ENCODE measurements at regions not wholly inside any gene's neighbourhood (a gene's known extent, or its start where the extent isn't known, plus 50 kb on each side); places are given as distances from the start of the nearest gene placed in this dataset.
A peak's percentile ranks its signal among the peaks of the same experiment; 100 is the strongest.

DNA sequence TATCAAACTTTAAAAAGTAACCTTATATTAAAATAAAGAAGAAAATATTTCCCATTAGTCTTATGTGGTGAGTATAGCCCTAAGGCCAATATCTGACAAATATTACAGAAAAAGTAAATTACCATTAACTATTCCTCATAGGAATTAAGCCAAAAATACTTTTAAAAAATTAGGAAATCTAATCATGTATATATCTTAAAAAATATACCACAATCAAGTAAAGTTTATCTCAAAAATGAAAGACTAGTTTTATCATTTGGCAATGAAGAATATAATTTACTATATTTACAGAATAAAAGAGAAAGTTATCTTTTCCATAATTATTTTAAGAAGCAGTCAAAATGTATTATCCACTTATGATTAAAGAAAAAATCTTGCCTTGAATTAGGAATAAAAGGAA lies 458.8 kb upstream of the ZNF462 start:
- no peak overlapping the region for H3K4me3 Mint-ChIP-seq
- H3K36me3 Mint-ChIP-seq (ENCODE audit: low read depth), result no peaks in the 10 kb centered on the region
- no peaks in the 10 kb centered on the region for H3K27me3 Mint-ChIP-seq (ENCODE audit: low read depth)
- no peak for DNase-seq (ENCODE audit: low spot score)
- no peaks in the 10 kb centered on the region for H3K4me1 Mint-ChIP-seq (ENCODE audit: low read depth)
- peaks cover 9% of the 10 kb centered on the region for H3K9me3 Mint-ChIP-seq
- H3K27ac Mint-ChIP-seq, result no peak overlapping the region

DNA sequence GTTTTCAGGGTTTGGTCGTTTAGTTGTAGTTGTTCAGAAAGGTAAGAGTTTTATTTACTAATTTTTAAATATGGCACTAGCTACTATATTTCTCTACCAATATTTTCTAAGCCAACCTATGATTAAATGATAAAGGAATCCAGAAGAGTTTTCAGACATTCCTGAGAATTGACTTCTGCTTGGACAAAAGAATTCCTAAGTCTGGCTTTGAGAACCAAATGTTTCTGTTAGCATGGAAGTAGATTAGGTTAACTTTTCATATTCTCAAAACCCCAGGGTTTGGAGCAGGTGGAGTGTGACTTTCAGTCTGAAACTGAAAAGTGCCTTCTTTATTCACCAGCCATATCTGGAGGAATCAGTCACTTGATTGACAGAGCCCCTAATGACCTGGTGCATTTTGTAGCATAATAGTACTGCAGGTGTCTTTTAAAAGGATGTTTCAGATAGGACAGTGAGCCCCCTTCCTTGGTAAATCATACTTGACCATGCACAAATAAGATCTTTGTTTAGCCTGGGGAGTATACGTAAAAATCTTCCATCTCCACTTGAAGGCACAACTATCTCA lies 457.0 kb upstream of the ZNF462 start:
- Mint-ChIP-seq H3K27ac (no peak overlapping the region), H3K27me3 (ENCODE audit: low read depth) (no peaks in the 10 kb centered on the region), H3K36me3 (ENCODE audit: low read depth) (no peaks in the 10 kb centered on the region), H3K4me3 (no peak overlapping the region), H3K9me3 (no peaks in the 10 kb centered on the region), H3K4me1 (ENCODE audit: low read depth) (no peaks in the 10 kb centered on the region)
- no peak for DNase-seq (ENCODE audit: low spot score)

DNA sequence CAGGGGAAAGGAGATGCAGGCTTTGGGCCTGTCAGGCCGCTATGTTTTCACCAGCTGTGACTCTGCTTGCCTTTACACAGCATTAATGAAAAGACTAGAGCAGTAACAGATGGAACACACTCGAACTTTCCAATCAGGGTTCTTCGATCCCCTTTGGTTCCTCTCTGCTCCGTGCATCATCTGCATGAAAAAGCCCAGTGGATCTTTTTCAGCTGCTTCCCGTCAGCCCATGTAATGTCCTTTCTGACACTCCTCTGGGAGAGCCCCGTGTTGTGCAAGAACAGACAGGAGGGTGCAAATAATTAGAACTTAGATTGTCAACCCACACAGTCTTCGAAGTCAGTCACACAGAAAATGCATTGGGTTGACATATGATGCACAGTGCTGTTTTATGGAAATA lies 448.9 kb upstream of the ZNF462 start:
- Mint-ChIP-seq H3K4me3 (no peak overlapping the region), H3K36me3 (ENCODE audit: low read depth) (no peaks in the 10 kb centered on the region), H3K27ac (no peak overlapping the region), H3K27me3 (ENCODE audit: low read depth) (no peaks in the 10 kb centered on the region), H3K9me3 (peaks cover 12% of the 10 kb centered on the region), H3K4me1 (ENCODE audit: low read depth) (no peaks in the 10 kb centered on the region)
- DNase-seq (ENCODE audit: low spot score), result no peak

DNA sequence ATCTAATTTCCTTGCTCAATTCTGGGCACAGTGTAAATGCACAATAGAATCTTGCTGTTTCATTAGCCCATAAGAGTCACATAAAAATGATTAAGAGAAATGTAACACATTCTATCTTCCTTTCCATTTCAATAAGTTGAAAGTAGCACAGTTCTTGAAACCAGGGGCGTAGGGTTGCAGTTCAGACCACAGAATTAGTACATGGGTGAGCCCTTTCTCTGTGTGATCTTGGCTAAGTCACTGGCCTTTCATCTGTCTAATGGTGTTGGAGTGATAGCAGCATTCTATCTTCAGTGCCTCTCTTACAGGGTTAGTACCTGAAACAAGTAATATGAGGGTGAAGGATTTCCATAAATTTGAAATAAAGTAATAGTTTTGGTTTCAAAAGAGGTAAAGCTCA lies 445.3 kb upstream of the ZNF462 start:
- H3K4me3 Mint-ChIP-seq, result no peak overlapping the region
- H3K4me1 Mint-ChIP-seq (ENCODE audit: low read depth), result peaks cover 2% of the 10 kb centered on the region
- peaks cover 9% of the 10 kb centered on the region for H3K9me3 Mint-ChIP-seq
- no peak overlapping the region for H3K27ac Mint-ChIP-seq
- no peaks in the 10 kb centered on the region for H3K27me3 Mint-ChIP-seq (ENCODE audit: low read depth)
- no peak for DNase-seq (ENCODE audit: low spot score)
- no peaks in the 10 kb centered on the region for H3K36me3 Mint-ChIP-seq (ENCODE audit: low read depth)

DNA sequence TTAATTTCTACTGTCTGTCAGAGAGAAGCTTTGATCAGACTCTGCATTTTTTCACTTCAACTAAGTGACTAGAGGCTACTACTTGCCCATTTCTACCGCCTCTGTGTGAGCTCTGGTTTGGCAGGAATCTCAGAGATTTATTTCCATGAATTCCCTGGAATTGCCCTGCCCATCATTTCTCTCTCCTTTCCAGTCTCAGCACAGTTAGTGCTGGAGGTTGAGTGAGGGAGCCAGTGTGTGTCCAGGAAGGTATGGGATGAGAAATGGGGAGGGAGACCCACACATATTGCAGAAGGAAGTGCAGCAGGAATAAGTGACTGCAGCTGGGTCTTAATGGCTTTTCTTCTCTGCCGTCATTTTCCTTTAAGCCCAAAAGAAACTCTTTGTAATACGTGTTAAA lies 443.1 kb upstream of the ZNF462 start:
- Mint-ChIP-seq H3K27ac (no peak overlapping the region), H3K27me3 (ENCODE audit: low read depth) (no peaks in the 10 kb centered on the region), H3K4me3 (no peak overlapping the region), H3K4me1 (ENCODE audit: low read depth) (peaks cover 2% of the 10 kb centered on the region), H3K9me3 (peaks cover 14% of the 10 kb centered on the region), H3K36me3 (ENCODE audit: low read depth) (no peaks in the 10 kb centered on the region)
- no peak for DNase-seq (ENCODE audit: low spot score)

DNA sequence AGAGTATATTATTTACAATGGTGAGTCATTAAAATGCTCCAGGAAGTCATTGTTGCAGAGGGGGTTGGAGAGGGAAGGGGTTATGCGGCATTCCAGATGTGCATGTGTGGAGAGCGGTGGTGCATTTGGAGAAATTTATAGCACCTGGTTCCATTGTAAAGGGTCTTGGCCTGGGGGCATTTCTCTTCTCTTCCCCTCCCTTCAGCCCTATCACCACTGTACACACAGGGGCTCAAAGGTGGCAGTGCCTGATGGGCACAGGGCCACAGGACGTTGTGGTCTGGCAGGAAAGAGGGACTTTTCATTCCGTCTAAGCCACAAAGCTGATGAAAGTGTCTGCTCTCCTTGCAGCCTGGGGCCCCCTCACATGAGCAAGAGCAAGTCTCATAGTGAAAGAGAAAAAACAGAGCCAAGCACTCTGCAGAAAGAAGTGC lies 442.4 kb upstream of the ZNF462 start:
- no peak overlapping the region for H3K4me3 Mint-ChIP-seq
- peak; percentile 5 for DNase-seq (ENCODE audit: low spot score)
- H3K9me3 Mint-ChIP-seq, result peaks cover 13% of the 10 kb centered on the region
- H3K27me3 Mint-ChIP-seq (ENCODE audit: low read depth), result no peaks in the 10 kb centered on the region
- H3K36me3 Mint-ChIP-seq (ENCODE audit: low read depth), result no peaks in the 10 kb centered on the region
- H3K4me1 Mint-ChIP-seq (ENCODE audit: low read depth), result peaks cover 2% of the 10 kb centered on the region
- H3K27ac Mint-ChIP-seq, result no peak overlapping the region

DNA sequence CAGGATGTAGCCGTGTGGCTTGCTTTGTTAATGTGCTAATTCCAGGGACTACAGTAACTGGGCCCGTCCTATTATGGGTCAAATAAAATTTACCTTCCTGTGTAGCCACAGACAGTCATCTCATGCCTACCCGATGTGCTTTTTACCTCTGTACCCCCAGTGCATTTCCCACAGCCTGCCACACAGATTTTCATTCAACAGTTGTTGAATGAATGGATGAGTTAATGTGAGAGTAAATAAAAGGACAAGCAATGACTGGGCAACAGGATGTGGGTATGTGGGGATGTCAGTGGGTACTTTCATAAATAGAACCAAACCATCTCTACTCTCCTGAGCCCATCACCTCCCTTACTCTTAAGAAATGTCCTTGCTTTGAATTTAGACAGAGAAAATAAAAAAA lies 441.2 kb upstream of the ZNF462 start:
- Mint-ChIP-seq H3K36me3 (ENCODE audit: low read depth) (no peaks in the 10 kb centered on the region), H3K9me3 (peaks cover 6% of the 10 kb centered on the region), H3K4me3 (no peak overlapping the region)

DNA sequence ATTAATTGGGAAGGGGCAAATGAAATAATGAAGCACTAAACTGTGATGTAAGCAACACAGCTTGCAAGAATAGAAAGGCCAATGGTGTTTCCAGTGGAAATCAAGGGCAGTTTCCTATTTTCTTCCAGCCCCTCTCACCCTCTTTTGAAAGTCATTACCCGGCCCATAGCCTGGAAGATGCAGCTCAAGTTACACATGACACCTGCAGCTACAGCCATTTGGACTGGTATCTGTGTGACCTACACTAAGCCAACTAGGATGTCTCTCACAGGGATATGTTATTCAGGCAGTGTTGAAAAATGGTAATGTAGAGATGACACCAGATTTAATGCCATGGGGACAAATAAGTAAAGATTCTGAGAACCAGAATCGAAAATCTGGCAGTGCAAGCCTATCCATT lies 439.4 kb upstream of the ZNF462 start:
- H3K36me3 Mint-ChIP-seq (ENCODE audit: low read depth), result no peaks in the 10 kb centered on the region
- DNase-seq (ENCODE audit: low spot score), result no peak
- H3K4me1 Mint-ChIP-seq (ENCODE audit: low read depth), result peaks cover 2% of the 10 kb centered on the region
- H3K4me3 Mint-ChIP-seq, result no peak overlapping the region
- no peaks in the 10 kb centered on the region for H3K27me3 Mint-ChIP-seq (ENCODE audit: low read depth)
- H3K27ac Mint-ChIP-seq, result no peak overlapping the region
- H3K9me3 Mint-ChIP-seq, result peaks cover 6% of the 10 kb centered on the region

More for the DNA sequence above, 441.2 kb upstream of the ZNF462 start:
- DNase-seq (ENCODE audit: low spot score), result peak; percentile 5
- Mint-ChIP-seq H3K27me3 (ENCODE audit: low read depth) (no peaks in the 10 kb centered on the region), H3K27ac (no peak overlapping the region), H3K4me1 (ENCODE audit: low read depth) (peaks cover 2% of the 10 kb centered on the region)

DNA sequence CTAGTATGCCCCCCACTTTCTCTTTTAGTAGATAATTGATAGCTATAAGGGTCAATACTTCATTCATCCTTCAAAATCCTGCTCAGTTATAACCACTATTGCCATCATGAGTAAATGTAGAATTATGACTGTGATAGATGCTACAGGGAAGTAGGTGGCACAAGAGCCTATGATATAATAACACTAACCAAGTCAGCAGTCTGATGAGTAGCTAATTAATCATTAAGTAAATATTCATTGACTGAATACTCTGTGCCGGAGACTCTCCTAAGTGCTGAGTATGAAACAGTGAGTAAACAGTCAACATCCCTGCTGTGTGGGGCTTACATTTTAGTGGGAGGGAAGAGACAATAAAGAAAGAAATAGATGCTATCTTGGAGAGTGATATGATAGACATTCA lies 430.3 kb upstream of the ZNF462 start:
- Mint-ChIP-seq H3K4me3 (no peak overlapping the region), H3K4me1 (ENCODE audit: low read depth) (no peaks in the 10 kb centered on the region), H3K9me3 (peaks cover 5% of the 10 kb centered on the region), H3K36me3 (ENCODE audit: low read depth) (no peaks in the 10 kb centered on the region), H3K27ac (no peak overlapping the region), H3K27me3 (ENCODE audit: low read depth) (no peaks in the 10 kb centered on the region)
- DNase-seq (ENCODE audit: low spot score), result no peak

DNA sequence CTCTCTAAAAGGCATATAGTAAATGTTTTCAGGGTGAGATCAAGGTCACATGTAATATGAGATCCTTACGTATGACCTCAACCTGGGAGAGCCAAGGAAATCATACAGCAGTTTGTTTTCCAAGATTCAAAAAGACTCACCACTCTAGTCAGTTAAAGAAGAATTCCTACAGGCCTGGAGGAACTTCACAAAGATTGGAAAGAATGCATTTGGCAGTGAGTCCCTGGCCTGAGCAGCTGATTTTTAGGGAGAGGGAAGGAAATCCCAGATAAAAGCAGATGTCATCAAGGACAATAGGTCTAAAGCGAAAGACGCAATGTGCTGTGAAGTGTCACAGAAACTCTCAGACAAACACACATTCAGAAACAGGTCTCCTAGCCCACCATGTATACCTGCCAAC lies 424.0 kb upstream of the ZNF462 start:
- H3K27ac Mint-ChIP-seq, result no peak overlapping the region
- no peaks in the 10 kb centered on the region for H3K27me3 Mint-ChIP-seq (ENCODE audit: low read depth)
- no peak for DNase-seq (ENCODE audit: low spot score)
- no peaks in the 10 kb centered on the region for H3K4me1 Mint-ChIP-seq (ENCODE audit: low read depth)
- peaks cover 15% of the 10 kb centered on the region for H3K9me3 Mint-ChIP-seq
- H3K36me3 Mint-ChIP-seq (ENCODE audit: low read depth), result no peaks in the 10 kb centered on the region
- H3K4me3 Mint-ChIP-seq, result no peak overlapping the region

DNA sequence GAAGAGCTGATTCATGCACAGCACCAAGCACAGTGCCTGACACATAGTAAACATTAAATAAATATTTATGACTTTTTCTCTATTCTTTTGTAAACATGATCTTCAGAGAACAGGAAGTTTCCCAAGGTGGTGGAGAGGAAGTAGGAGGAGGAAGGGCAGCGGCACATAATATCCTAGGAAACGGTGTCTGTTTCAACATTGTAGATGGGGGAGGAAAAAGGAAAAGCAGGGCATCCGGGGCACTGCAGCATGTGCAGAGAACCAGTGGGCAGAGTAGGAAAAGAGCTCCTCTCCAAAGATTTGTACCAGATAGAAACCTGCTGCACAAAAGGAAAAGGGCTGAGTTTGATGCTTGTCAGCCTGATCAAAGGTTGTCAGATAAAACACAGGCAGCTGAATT lies 421.7 kb upstream of the ZNF462 start:
- Mint-ChIP-seq H3K27me3 (ENCODE audit: low read depth) (no peaks in the 10 kb centered on the region), H3K27ac (no peak overlapping the region), H3K9me3 (peaks cover 15% of the 10 kb centered on the region), H3K36me3 (ENCODE audit: low read depth) (no peaks in the 10 kb centered on the region), H3K4me1 (ENCODE audit: low read depth) (no peaks in the 10 kb centered on the region), H3K4me3 (no peak overlapping the region)
- DNase-seq (ENCODE audit: low spot score), result no peak

DNA sequence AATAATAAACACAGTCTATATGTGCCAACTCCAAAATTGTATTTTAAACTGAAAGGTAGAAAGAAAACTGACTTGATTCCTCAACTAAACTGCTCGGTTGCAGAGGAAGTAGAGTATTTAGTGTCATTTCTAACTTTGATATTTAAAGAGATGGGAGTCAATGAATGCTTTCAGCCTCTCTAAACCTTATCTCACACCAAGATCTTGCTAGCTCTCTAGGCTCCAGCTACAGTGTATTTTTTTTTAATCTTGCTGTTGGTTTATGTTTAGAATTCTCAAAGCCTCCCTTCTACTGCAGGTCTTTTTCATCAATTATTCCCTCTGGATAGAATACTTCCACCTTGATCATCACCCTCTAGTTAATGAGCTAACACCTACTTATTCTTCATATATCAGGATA lies 419.4 kb upstream of the ZNF462 start:
- H3K4me1 Mint-ChIP-seq (ENCODE audit: low read depth), result no peaks in the 10 kb centered on the region
- H3K27me3 Mint-ChIP-seq (ENCODE audit: low read depth), result no peaks in the 10 kb centered on the region
- no peaks in the 10 kb centered on the region for H3K36me3 Mint-ChIP-seq (ENCODE audit: low read depth)
- H3K27ac Mint-ChIP-seq, result no peak overlapping the region
- DNase-seq (ENCODE audit: low spot score), result no peak
- peaks cover 19% of the 10 kb centered on the region for H3K9me3 Mint-ChIP-seq
- H3K4me3 Mint-ChIP-seq, result no peak overlapping the region

DNA sequence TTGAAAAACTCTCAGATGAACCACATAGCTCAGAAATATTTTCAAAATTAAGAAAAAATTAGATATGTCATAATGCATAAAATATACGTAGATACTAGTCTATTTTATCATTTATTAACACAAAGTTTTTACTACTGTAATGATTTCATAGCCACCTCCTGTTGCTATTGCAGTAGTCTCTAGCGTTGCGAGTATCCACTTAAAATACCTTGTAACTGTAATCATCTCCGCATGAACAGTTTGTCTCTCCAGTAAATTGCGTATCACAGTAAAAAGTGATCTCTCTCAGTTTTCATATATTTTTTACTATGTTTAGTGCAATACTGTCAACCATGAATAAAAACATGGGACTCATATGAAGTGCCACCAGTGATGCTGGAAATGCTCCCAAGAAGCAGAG lies 417.9 kb upstream of the ZNF462 start:
- no peak overlapping the region for H3K4me3 Mint-ChIP-seq
- peaks cover 18% of the 10 kb centered on the region for H3K9me3 Mint-ChIP-seq

DNA sequence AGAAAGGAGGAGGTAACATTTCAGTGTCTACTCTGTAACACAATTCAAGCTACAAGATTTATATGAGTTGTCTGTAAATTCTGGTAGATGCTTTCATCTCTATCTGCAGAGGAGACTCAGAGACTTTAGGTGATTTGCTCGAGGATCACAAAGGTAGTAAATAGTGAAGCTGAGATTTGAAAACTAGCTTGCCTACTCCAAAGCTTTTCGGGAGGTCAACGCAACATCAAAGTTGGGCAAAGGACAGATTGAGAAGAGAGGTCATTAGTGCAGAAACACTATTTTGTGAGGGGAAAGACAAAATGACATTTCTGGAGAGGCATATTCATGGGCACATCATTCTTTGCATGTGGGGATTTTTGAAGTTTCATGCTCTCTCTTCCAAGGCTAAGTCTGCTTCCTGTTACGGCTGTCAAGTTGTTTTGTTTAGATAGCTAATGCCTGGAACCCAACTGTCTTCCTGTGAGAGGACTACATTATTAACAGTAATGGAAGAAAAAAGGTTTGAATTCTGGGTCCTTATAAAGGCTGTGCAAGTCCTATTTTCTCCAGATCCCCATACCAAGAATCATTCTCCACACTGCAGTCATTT lies 413.5 kb upstream of the ZNF462 start:
- Mint-ChIP-seq H3K36me3 (ENCODE audit: low read depth) (no peaks in the 10 kb centered on the region), H3K4me1 (ENCODE audit: low read depth) (no peaks in the 10 kb centered on the region), H3K27me3 (ENCODE audit: low read depth) (no peaks in the 10 kb centered on the region), H3K4me3 (no peak overlapping the region), H3K9me3 (peaks cover 16% of the 10 kb centered on the region), H3K27ac (no peak overlapping the region)
- DNase-seq (ENCODE audit: low spot score), result no peak

More for the DNA sequence above, 417.9 kb upstream of the ZNF462 start:
- no peaks in the 10 kb centered on the region for H3K36me3 Mint-ChIP-seq (ENCODE audit: low read depth)
- H3K27me3 Mint-ChIP-seq (ENCODE audit: low read depth), result no peaks in the 10 kb centered on the region
- no peak overlapping the region for H3K27ac Mint-ChIP-seq
- DNase-seq (ENCODE audit: low spot score), result no peak
- no peaks in the 10 kb centered on the region for H3K4me1 Mint-ChIP-seq (ENCODE audit: low read depth)

DNA sequence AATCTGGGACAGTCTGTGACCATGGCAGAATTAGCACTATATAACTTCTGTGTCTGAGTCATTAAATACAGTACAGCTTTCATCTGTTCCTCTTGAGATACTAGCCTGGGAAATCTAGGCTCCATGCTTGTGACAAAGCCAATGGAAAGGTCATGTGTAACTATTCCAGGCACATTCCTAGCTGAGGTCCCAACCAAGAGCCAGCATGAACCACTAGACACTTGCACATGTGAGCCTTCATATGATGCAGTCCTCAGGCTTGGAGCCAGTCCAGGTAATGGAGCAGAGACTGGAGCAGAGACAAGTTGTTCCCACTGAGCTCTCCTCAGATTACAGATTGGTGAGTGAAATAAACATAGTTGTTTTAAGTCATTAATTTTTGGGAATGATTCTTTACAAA lies 412.4 kb upstream of the ZNF462 start:
- DNase-seq (ENCODE audit: low spot score), result no peak
- Mint-ChIP-seq H3K27me3 (ENCODE audit: low read depth) (no peaks in the 10 kb centered on the region), H3K4me1 (ENCODE audit: low read depth) (no peaks in the 10 kb centered on the region), H3K9me3 (peaks cover 16% of the 10 kb centered on the region), H3K4me3 (no peak overlapping the region), H3K36me3 (ENCODE audit: low read depth) (no peaks in the 10 kb centered on the region), H3K27ac (no peak overlapping the region)

Data from T-helper 2 cell treated with Interferon-gamma antibody and Interleukin-4, amounts not matched to agents 5 μg/mL and 100 μg/mL, for 36 hours (primary cell).